Bone marrow (tissue), 2 donors: ENCODE measurements at regions not wholly inside any gene's neighbourhood (a gene's known extent, or its start where the extent isn't known, plus 50 kb on each side); places are given as distances from the start of the nearest gene placed in this dataset.
A peak's percentile ranks its signal among the peaks of the same experiment; 100 is the strongest.
"Not testable (repeated sequence)": the region's sequence is repeated elsewhere in the genome, so short reads cannot be mapped to it uniquely, and the experiment has no call there.

Source experiments
- DNase-seq, 2 donors: peaks; one replicate each; lab custom pipeline; 2025; lab: John Stamatoyannopoulos, UW

- DNase-seq = no peak
These were observed 187.8 kb downstream of the SHQ1 start for GRCh38 chr3:72660270-72661114.

GRCh38 chr3:72659596-72659995 is 188.6 kb downstream of the SHQ1 start:
- no peak for DNase-seq

- no peak for DNase-seq
These were observed 189.1 kb downstream of the SHQ1 start for GRCh38 chr3:72659188-72659587.

- DNase-seq = no peak
These were observed 189.7 kb downstream of the SHQ1 start for GRCh38 chr3:72658466-72659100.

GRCh38 chr3:72657666-72658065 is 190.6 kb downstream of the SHQ1 start:
- DNase-seq = peak in 1 of 2 donors; percentile 46

- DNase-seq = no peak
These were observed 192.5 kb downstream of the SHQ1 start for GRCh38 chr3:72655723-72656122.

GRCh38 chr3:72655131-72655551 is 193.1 kb downstream of the SHQ1 start:
- no peak for DNase-seq

- peak in 1 of 2 donors; percentile 31 for DNase-seq
These were observed 195.8 kb downstream of the SHQ1 start for GRCh38 chr3:72652395-72652794.

- no peak for DNase-seq
These were observed 196.7 kb downstream of the SHQ1 start for GRCh38 chr3:72651498-72651897.

GRCh38 chr3:72646263-72646662 is 202.0 kb downstream of the SHQ1 start:
- DNase-seq = no peak

GRCh38 chr3:72643635-72644034 is 204.6 kb downstream of the SHQ1 start:
- DNase-seq = not testable (repeated sequence)

- no peak for DNase-seq
These were observed 206.6 kb downstream of the SHQ1 start for GRCh38 chr3:72641684-72642083.

GRCh38 chr3:72641072-72641471 is 207.2 kb downstream of the SHQ1 start:
- DNase-seq = no peak

GRCh38 chr3:72636969-72637597 is 211.2 kb downstream of the SHQ1 start:
- DNase-seq = peak in 1 of 2 donors; percentile 41

- DNase-seq = no peak
These were observed 212.7 kb downstream of the SHQ1 start for GRCh38 chr3:72635551-72635950.

GRCh38 chr3:72634128-72634527 is 214.1 kb downstream of the SHQ1 start:
- no peak for DNase-seq

GRCh38 chr3:72633534-72633933 is 214.7 kb downstream of the SHQ1 start:
- no peak for DNase-seq

GRCh38 chr3:72633121-72633520 is 215.1 kb downstream of the SHQ1 start:
- no peak for DNase-seq

- DNase-seq = no peak
These were observed 216.1 kb downstream of the SHQ1 start for GRCh38 chr3:72632129-72632528.

- DNase-seq = no peak
These were observed 217.3 kb downstream of the SHQ1 start for GRCh38 chr3:72630969-72631344.

GRCh38 chr3:72630327-72630968 is 217.8 kb downstream of the SHQ1 start:
- DNase-seq = no peak

GRCh38 chr3:72629191-72629631 is 219.0 kb downstream of the SHQ1 start:
- peak in 1 of 2 donors; percentile 89 for DNase-seq
